Thyroid gland (tissue), 4 donors: ENCODE measurements at regions not wholly inside any gene's neighbourhood (a gene's known extent, or its start where the extent isn't known, plus 50 kb on each side); places are given as distances from the start of the nearest gene placed in this dataset.

Experiments
- DNase-seq, 2 donors: peaks; one replicate each; pipeline ENCODE4 v3.0.0-alpha.2; 2019
- H3K27ac ChIP-seq, 3 donors: fragments of 200-600 bp; sonication (generic); 1 replicate in 2 of 3; 2 replicates in 1 of 3; pipeline ENCODE4 v1.5.1; 2016 to 2019; ENCODE audit warnings: mild to moderate bottlenecking in 1 of 3, moderate library complexity in 1 of 3
- H3K27me3 ChIP-seq: fragments of 200-600 bp; sonication (generic); one replicate; pipeline ENCODE4 v1.5.1; 2019
- H3K36me3 ChIP-seq, 2 donors: fragments of 200-600 bp; sonication (generic); one replicate each; pipeline ENCODE4 v1.5.1; 2016 to 2019
- H3K4me1 ChIP-seq, 2 donors: fragments of 200-600 bp; sonication (generic); one replicate each; pipeline ENCODE4 v1.5.1; 2017 to 2019
- H3K4me3 ChIP-seq, 3 donors: fragments of 200-600 bp; sonication (generic); replicated peaks in 1 of 3; 1 replicate in 2 of 3; 2 replicates in 1 of 3; pipeline ENCODE4 v1.5.1; 2016; ENCODE audit warnings: mild to moderate bottlenecking in 1 of 3
- H3K9me3 ChIP-seq: fragments of 200-600 bp; sonication (generic); one replicate; pipeline ENCODE4 v1.5.1; 2017
- POLR2A ChIP-seq, 2 donors: fragments of 450-650 bp; IDR thresholded peaks; one replicate each; pipeline ENCODE4 v1.6.1; 2017; ENCODE audit warnings: antibody characterized with exemption in 2 of 2, mild to moderate bottlenecking in 2 of 2, moderate library complexity in 1 of 2
- WGBS, 2 donors: methylation state at CpG; one replicate each; pipeline ENCODE4 v1.1.5; 2017; 5-methylcytosine and 5-hydroxymethylcytosine counted together
- intact Hi-C: fragments of 100-400 bp; cut with DNase I; formaldehyde crosslinking; loops from one replicate; pipeline ENCODE4 v1.15.1; 2023
- TF ChIP-seq, protein P1 (sequence below), 6 experiments: fragments of 200-600 bp in 3 of 6; fragments of 450-650 bp in 3 of 6; sonication (generic) in 3 of 6; IDR thresholded peaks; one replicate each; pipeline ENCODE4 v1.5.1; 2016 to 2019; ENCODE audit warnings: antibody characterized with exemption in 6 of 6, mild to moderate bottlenecking in 2 of 6, inconsistent platforms in 1 of 6, moderate library complexity in 1 of 6

DNA sequence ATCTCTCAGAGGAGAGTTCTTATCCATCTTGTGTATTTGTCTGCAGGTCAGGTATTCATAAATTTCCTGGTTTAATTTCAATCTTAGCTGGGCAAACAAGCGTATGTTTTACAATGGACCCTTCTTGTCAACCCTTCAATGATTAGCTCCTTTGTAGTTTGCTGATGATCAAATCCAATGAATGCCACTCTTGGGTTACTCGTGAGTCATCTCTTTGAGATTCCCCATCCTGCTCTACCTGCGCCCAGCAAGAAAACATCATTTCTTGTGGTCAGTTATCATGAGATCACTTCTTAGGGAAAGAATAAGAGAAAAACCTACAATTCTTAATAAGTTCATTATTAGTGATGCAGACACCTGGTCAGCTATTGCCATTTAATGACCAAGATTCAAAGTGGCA is 572.3 kb upstream of the PKN2 start:
- WGBS, 2 donors: 96% methylated on average over 3 of the region's 3 CpGs
- H3K36me3 ChIP-seq: no peaks in the 10 kb centered on the region
- TF ChIP-seq POLR2A (IDR thresholded peaks at IDR 0.05): no peak
- TF ChIP-seq, protein P1, sequence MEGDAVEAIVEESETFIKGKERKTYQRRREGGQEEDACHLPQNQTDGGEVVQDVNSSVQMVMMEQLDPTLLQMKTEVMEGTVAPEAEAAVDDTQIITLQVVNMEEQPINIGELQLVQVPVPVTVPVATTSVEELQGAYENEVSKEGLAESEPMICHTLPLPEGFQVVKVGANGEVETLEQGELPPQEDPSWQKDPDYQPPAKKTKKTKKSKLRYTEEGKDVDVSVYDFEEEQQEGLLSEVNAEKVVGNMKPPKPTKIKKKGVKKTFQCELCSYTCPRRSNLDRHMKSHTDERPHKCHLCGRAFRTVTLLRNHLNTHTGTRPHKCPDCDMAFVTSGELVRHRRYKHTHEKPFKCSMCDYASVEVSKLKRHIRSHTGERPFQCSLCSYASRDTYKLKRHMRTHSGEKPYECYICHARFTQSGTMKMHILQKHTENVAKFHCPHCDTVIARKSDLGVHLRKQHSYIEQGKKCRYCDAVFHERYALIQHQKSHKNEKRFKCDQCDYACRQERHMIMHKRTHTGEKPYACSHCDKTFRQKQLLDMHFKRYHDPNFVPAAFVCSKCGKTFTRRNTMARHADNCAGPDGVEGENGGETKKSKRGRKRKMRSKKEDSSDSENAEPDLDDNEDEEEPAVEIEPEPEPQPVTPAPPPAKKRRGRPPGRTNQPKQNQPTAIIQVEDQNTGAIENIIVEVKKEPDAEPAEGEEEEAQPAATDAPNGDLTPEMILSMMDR (IDR thresholded peaks at IDR 0.05): no peak

DNA sequence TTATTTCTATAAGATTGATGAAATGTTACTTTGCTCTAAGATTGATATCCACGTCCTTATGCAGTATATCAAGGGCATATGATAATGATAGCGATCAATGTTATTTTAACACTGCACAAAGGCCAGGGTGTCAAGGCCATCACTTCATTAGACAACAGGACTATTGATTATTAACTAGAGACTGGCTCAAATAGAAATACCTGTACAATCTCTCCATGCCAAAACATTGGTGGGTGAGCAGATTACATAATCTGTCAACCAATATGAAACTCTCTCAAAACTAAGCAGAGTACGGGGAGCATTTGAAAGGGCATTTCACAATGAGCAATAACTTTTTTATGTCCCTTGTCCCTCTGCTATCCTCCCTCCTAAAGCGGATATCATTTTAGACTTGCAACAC is 566.5 kb upstream of the PKN2 start:
- no peaks in the 10 kb centered on the region for H3K9me3 ChIP-seq
- no peak overlapping the region for H3K27ac ChIP-seq
- intact Hi-C loops: no loop called here
- no peaks in the 10 kb centered on the region for H3K4me1 ChIP-seq
- TF ChIP-seq, protein P1 (IDR thresholded peaks at IDR 0.05): no peak
- no peak for TF ChIP-seq POLR2A (IDR thresholded peaks at IDR 0.05)
- DNase-seq: no peak
- H3K36me3 ChIP-seq: no peaks in the 10 kb centered on the region
- no peak overlapping the region for H3K4me3 ChIP-seq
- no peaks in the 10 kb centered on the region for H3K27me3 ChIP-seq
- 92 to 93% methylated on average over 4 of the region's 4 CpGs for WGBS, 2 donors

More for the DNA sequence above, 572.3 kb upstream of the PKN2 start:
- Histone ChIP-seq H3K4me3 (no peak overlapping the region), H3K27ac (no peak overlapping the region), H3K27me3 (no peaks in the 10 kb centered on the region), H3K4me1 (peaks cover 0 to 7% of the 10 kb centered on the region in 2 donors), H3K9me3 (no peaks in the 10 kb centered on the region)
- DNase-seq: no peak
- intact Hi-C loops: no loop called here

DNA sequence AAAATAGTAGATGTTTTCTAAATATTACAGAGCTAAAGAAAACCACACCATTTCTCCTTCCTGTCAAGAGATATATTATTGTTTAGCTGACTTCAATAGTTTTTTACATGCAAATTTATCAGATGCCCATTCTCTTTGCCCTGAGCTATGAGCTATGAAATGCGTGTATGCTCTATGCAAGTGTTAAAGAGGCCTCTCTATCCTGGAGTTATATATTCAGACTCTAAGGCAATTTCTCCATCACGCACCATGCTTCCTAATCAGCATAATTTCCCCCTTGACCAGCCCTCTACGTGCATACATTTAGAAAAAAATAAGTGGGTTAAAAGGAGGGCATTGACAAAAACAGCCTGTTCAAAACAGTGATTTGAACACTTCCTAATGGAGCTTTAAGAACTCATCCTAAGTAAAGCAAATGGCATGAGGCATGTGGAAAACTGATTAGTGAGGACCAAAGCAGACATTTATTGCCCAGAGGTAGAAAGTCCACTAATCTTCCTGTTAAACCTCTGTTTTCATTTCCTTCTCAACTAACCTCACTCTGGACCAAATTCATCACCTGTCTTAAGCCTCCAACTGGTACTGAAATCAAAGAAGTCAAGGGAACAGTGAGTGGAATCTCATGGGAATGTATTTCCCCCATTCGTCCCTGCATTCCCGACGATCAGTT is 565.8 kb upstream of the PKN2 start:
- intact Hi-C loops: no loop called here
- TF ChIP-seq, protein P1 (IDR thresholded peaks at IDR 0.05): no peak
- TF ChIP-seq POLR2A (IDR thresholded peaks at IDR 0.05): no peak
- no peak overlapping the region for H3K4me3 ChIP-seq

DNA sequence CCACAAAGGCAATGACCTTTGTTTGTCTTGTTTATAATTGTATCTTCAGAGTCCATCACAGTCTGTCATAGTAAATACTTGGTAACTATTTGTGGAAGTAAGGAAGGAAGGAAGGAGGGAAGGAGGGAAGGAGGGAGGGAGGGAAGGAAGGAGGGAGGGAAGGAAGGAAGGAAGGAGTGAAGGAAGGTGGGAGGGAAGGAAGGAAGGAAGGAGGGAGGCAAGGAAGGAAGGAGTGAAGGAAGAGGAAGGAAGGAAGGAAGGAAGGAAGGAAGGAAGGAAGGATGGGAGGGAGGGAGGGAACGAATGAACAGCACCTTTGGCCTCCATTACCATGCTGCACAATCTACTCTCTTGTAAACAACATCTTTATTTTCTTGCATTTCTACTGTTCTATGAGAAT is 559.5 kb upstream of the PKN2 start:
- 70 to 72% methylated on average over 1 of the region's 1 CpG for WGBS, 2 donors
- Histone ChIP-seq H3K9me3 (no peaks in the 10 kb centered on the region), H3K27ac (no peak overlapping the region), H3K4me3 (no peak overlapping the region), H3K27me3 (no peaks in the 10 kb centered on the region), H3K4me1 (no peaks in the 10 kb centered on the region), H3K36me3 (no peaks in the 10 kb centered on the region)
- DNase-seq: no peak
- intact Hi-C loops: no loop called here
- no peak for TF ChIP-seq POLR2A (IDR thresholded peaks at IDR 0.05)

More for the DNA sequence above, 565.8 kb upstream of the PKN2 start:
- Histone ChIP-seq H3K9me3 (no peaks in the 10 kb centered on the region), H3K36me3 (no peaks in the 10 kb centered on the region), H3K27ac (no peak overlapping the region), H3K4me1 (no peaks in the 10 kb centered on the region), H3K27me3 (no peaks in the 10 kb centered on the region)
- no peak for DNase-seq
- WGBS, 2 donors: 63 to 73% methylated on average over 6 of the region's 6 CpGs

DNA sequence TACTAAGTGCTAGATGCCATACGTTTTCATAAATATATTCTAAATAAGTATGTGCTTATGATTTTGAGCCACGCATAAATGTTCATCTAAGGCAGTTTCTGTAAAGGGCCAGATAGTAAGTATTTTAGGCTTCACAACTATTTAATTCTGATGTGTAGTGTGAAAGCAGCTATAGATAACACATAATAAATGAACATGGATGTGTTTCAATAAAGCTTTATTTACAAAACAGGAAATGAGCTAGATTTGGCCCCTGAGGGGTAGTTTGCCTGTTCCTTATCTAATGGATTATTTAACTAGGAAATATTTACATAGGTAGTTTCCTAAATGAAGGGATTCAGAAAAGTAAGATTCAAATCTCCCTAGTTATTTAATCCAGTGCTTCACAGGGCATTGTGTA is 557.6 kb upstream of the PKN2 start:
- no peak for DNase-seq
- intact Hi-C loops: no loop called here
- H3K9me3 ChIP-seq: no peaks in the 10 kb centered on the region
- no peaks in the 10 kb centered on the region for H3K36me3 ChIP-seq
- no peak overlapping the region for H3K27ac ChIP-seq
- H3K4me1 ChIP-seq: no peaks in the 10 kb centered on the region
- TF ChIP-seq, protein P1 (IDR thresholded peaks at IDR 0.05): no peak
- TF ChIP-seq POLR2A (IDR thresholded peaks at IDR 0.05): no peak
- no peaks in the 10 kb centered on the region for H3K27me3 ChIP-seq
- no peak overlapping the region for H3K4me3 ChIP-seq
- WGBS, 2 donors: 91 to 99% methylated on average over 2 of the region's 2 CpGs
